Nephron (organoid): ENCODE measurements at regions not wholly inside any gene's neighbourhood (a gene's known extent, or its start where the extent isn't known, plus 50 kb on each side); places are given as distances from the start of the nearest gene placed in this dataset.

Experiments
- H3K27ac Mint-ChIP-seq, 3 experiments: 2 replicates each; pipeline ENCODE4 v1.8.0; 2020; ENCODE audit warnings: mixed read lengths in 3 of 3, mild to moderate bottlenecking in 2 of 3, moderate library complexity in 1 of 3
- H3K27me3 Mint-ChIP-seq: 2 replicates; pipeline ENCODE4 v1.8.0; 2021; ENCODE audit warnings: low read depth, mild to moderate bottlenecking, moderate library complexity, mixed read lengths
- H3K36me3 Mint-ChIP-seq: 2 replicates; pipeline ENCODE4 v1.8.0; 2020; ENCODE audit warnings: low read depth, mixed read lengths
- H3K4me1 Mint-ChIP-seq: 2 replicates; pipeline ENCODE4 v1.8.0; 2020; ENCODE audit warnings: mixed read lengths
- H3K4me3 Mint-ChIP-seq, 3 experiments: 2 replicates each; pipeline ENCODE4 v1.8.0; 2020; ENCODE audit warnings: mild to moderate bottlenecking in 3 of 3, mixed read lengths in 3 of 3, moderate library complexity in 2 of 3
- H3K9me3 Mint-ChIP-seq: 2 replicates; pipeline ENCODE4 v1.8.0; 2020; ENCODE audit warnings: mixed read lengths
- CTCF ChIP-seq, 3 experiments: fragments of 200-600 bp; sonication (generic); IDR thresholded peaks; one replicate each; pipeline ENCODE4 v1.5.0; 2021; ENCODE audit warnings: antibody characterized with exemption in 3 of 3; ENCODE audit not compliant: unreplicated experiment in 3 of 3

- TF ChIP-seq CTCF (IDR thresholded peaks at IDR 0.05; ENCODE audit: unreplicated experiment in 3 of 3): no peak
- Mint-ChIP-seq H3K27ac (peak overlapping the region in 2 of 3 experiments; percentile 37 to 64), H3K4me1 (peaks cover 23% of the 10 kb centered on the region), H3K4me3 (peak overlapping the region in 1 of 3 experiments; percentile 21), H3K9me3 (peaks cover 3% of the 10 kb centered on the region), H3K27me3 (peaks cover 24% of the 10 kb centered on the region), H3K36me3 (no peaks in the 10 kb centered on the region)
Measured at GRCh38 chr15:70433586-70434324, 329.6 kb downstream of the UACA start.

GRCh38 chr15:70432924-70433495 is 330.3 kb downstream of the UACA start:
- H3K9me3 Mint-ChIP-seq: peaks cover 3% of the 10 kb centered on the region
- no peak overlapping the region for H3K27ac Mint-ChIP-seq
- no peak for TF ChIP-seq CTCF (IDR thresholded peaks at IDR 0.05; ENCODE audit: unreplicated experiment in 3 of 3)
- no peak overlapping the region for H3K4me3 Mint-ChIP-seq
- H3K27me3 Mint-ChIP-seq: peaks cover 20% of the 10 kb centered on the region
- H3K4me1 Mint-ChIP-seq: peaks cover 23% of the 10 kb centered on the region
- H3K36me3 Mint-ChIP-seq: no peaks in the 10 kb centered on the region

GRCh38 chr15:70431854-70432253 is 331.5 kb downstream of the UACA start:
- H3K9me3 Mint-ChIP-seq: peaks cover 3% of the 10 kb centered on the region
- H3K27me3 Mint-ChIP-seq: peaks cover 13% of the 10 kb centered on the region

GRCh38 chr15:70430069-70430468 is 332.4 kb upstream of the TLE3 start:
- Mint-ChIP-seq H3K27ac (no peak overlapping the region), H3K4me1 (peaks cover 21% of the 10 kb centered on the region), H3K36me3 (no peaks in the 10 kb centered on the region), H3K27me3 (peaks cover 16% of the 10 kb centered on the region), H3K4me3 (no peak overlapping the region), H3K9me3 (peaks cover 3% of the 10 kb centered on the region)
- TF ChIP-seq CTCF (IDR thresholded peaks at IDR 0.05; ENCODE audit: unreplicated experiment in 3 of 3): no peak

More at GRCh38 chr15:70431854-70432253, 331.5 kb downstream of the UACA start:
- Mint-ChIP-seq H3K36me3 (no peaks in the 10 kb centered on the region), H3K4me3 (no peak overlapping the region), H3K4me1 (peaks cover 23% of the 10 kb centered on the region), H3K27ac (no peak overlapping the region)
- no peak for TF ChIP-seq CTCF (IDR thresholded peaks at IDR 0.05; ENCODE audit: unreplicated experiment in 3 of 3)

GRCh38 chr15:70429056-70429722 is 331.5 kb upstream of the TLE3 start:
- Mint-ChIP-seq H3K4me3 (no peak overlapping the region), H3K27me3 (peaks cover 22% of the 10 kb centered on the region), H3K4me1 (peaks cover 14% of the 10 kb centered on the region), H3K27ac (no peak overlapping the region), H3K9me3 (peaks cover 3% of the 10 kb centered on the region), H3K36me3 (no peaks in the 10 kb centered on the region)
- no peak for TF ChIP-seq CTCF (IDR thresholded peaks at IDR 0.05; ENCODE audit: unreplicated experiment in 3 of 3)
